GM12875 (cell line): ENCODE measurements at regions not wholly inside any gene's neighbourhood (a gene's known extent, or its start where the extent isn't known, plus 50 kb on each side); places are given as distances from the start of the nearest gene placed in this dataset.

Source experiments
- H3K4me3 ChIP-seq: one replicate; pipeline ENCODE4 v1.5.1; 2011; ENCODE audit warnings: low read depth, low read length, control low read depth
- TF ChIP-seq, protein P1 (sequence below): IDR thresholded peaks from 2 replicates; pipeline ENCODE4 v1.5.1; 2011; ENCODE audit warnings: low read depth, mild to moderate bottlenecking, control low read depth, inconsistent platforms, low read length, moderate library complexity, borderline replicate concordance; ENCODE audit not compliant: insufficient read depth

DNA sequence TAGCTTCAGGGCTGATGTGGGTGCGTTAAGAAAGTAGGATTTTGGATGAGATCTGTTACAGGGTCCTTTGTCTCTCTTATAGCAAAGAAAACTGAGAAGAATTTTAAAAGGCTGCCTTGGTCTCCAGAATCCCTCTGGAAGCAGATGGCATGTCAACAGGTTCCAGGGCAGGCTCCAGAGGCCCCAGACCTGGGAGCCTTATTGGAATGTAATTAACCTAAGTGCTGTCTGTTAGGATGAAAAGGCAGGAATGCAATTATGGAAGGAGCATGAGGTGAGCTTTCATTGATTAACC lies 97.2 kb upstream of the PKDCC start:
- H3K4me3 ChIP-seq = no peak overlapping the region
- TF ChIP-seq, protein P1, sequence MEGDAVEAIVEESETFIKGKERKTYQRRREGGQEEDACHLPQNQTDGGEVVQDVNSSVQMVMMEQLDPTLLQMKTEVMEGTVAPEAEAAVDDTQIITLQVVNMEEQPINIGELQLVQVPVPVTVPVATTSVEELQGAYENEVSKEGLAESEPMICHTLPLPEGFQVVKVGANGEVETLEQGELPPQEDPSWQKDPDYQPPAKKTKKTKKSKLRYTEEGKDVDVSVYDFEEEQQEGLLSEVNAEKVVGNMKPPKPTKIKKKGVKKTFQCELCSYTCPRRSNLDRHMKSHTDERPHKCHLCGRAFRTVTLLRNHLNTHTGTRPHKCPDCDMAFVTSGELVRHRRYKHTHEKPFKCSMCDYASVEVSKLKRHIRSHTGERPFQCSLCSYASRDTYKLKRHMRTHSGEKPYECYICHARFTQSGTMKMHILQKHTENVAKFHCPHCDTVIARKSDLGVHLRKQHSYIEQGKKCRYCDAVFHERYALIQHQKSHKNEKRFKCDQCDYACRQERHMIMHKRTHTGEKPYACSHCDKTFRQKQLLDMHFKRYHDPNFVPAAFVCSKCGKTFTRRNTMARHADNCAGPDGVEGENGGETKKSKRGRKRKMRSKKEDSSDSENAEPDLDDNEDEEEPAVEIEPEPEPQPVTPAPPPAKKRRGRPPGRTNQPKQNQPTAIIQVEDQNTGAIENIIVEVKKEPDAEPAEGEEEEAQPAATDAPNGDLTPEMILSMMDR = no peak

DNA sequence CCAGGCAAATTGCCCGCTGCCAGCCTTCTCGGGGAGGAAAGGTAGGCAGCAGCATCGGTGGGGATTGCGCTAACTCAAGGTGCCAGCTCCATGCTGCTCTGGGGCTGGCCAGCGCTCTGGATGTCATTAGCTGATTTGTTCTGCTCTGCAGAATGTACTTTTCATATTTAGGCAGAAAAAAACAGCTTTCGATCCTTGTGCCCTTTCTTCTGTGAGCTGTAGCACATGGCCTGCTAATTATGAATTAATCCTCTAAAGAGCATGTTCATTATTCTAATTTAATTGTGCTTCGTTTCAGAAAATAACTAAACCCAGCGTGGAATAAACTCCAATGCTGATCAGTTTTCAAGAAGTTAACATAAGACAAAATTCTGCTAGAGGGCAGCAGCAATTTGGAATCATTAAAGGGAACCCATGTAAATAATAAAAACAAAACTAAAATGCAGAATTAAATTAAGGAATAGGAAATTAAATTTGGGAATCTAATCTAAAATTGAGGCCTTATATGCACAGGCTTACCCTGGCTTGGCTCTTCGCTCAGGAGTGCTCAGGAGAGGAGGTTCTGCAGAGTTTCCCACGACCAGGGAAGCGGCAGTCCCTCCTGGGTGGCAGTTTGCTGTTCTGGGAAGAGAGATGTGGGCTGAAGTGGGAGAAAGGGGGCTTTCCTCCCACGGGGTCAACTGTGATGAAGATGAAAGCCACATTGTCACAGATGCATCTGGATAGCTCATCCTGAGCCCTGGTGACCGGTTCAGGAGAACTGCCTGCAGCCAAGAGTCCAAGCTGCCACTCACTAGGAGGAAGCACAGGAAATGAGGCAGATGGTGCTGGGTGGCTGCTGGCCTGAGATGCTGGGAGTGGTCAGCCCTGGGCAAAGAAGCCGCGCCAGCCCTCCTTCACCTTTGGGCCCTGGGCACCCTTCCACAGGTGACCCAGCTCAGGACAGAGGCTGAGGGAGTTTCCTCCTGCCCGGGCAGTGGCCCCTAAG lies 93.2 kb upstream of the PKDCC start:
- H3K4me3 ChIP-seq = no peak overlapping the region
- TF ChIP-seq, protein P1 = no peak

DNA sequence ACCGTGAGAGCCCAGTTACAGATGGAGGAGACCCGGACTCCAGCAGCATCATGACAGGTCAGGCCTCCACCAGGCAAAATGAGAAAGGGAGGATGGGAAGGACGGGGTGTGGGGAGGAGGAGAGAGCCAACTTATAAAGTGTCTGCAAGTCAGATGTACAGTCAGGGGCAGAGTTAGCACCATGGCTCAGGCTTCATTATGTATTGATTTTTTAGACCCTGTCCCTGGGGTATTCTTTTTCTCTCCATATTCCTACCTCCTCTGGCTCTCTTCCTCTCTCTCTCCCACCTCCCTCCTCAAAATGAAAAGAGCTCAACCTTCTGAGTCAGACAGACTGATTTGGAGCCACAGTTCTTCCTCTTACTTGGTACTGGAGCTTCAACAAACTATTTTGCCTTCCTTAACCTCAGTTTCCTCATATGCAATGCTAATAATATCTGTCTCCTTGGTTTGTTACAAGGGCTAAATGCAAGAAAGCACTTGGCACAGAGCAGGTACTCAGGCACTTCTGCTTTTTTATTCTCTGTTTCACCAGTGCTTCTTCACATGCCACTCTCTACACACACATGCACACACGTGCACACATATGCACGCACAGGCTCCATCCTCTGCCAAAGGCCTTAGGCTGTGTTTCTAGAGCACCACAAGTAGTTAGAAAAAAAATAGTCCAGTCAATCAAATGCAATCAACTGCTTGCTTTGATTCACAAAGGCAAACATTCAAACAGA lies 92.3 kb upstream of the PKDCC start:
- TF ChIP-seq, protein P1 = no peak
- H3K4me3 ChIP-seq = no peak overlapping the region

DNA sequence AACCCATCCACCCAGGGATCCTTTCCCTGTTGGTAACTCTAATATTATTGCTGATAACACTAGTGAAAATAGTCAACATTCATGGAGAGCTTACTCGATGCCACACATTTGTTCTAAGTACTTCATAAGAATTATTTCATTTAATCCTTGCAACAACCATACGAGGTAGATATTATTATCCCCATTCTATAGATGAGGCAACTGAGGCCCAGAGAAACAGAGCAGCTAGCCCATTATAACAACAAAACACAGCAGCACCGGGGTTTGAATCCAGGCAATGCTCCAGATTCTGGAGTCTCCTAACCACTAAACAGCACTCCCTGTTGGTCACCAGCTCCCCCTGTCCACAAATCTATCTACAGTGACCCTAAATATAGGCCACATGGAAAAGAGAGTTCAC lies 90.4 kb upstream of the PKDCC start:
- no peak overlapping the region for H3K4me3 ChIP-seq
- TF ChIP-seq, protein P1 = no peak

DNA sequence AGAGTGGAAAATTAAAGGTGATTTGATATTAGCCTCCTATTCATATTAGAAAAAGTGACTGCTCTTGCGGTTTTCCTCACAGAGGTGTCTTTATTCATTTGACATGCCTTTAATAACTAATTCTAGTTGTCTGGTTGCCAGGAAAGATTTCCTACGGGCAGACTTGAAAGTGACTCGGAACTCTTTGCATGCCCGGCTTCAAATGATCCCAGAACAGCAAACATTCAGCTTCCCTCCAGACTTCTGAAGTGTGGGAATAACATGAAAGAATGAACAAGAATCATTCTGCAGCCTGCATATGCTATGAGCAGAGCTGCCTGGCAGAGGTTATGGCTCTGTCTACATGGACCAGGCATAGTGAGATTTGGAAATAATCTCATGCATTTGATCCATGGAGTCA lies 89.6 kb upstream of the PKDCC start:
- TF ChIP-seq, protein P1 = no peak
- H3K4me3 ChIP-seq = no peak overlapping the region

DNA sequence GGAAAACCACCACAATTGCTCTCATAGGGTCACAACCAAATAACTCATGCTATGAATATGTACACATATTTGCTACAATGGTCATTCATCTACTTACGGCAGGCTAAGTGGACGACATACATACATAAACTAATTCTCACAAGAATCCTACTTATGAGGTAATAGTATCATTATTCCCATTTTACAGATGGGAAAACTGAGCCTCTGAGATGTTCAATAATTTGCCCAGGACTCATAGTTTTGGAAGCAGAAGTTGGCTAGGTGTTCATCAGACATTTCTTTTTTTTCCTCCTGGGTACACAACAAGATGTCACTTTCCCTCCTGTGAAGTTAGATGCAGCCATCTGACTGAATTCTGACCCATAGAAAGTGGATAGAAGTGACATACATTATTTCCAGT lies 89.0 kb upstream of the PKDCC start:
- TF ChIP-seq, protein P1 = no peak
- H3K4me3 ChIP-seq = no peak overlapping the region
